CD4-positive, alpha-beta T cell (primary cell): ENCODE measurements at regions not wholly inside any gene's neighbourhood (a gene's known extent, or its start where the extent isn't known, plus 50 kb on each side); places are given as distances from the start of the nearest gene placed in this dataset.

Experiments
- ATAC-seq: fragments of 200-7000 bp; cut with Tn5 transposase; one replicate; pipeline ENCODE4 v1.10.0; 2022; ENCODE audit warnings: mild to moderate bottlenecking; ENCODE audit not compliant: poor library complexity
- CTCF ChIA-PET: fragments of 350-600 bp; sonication (Branson Sonifier 250); formaldehyde crosslinking; loops from one replicate; lab custom pipeline; 2021; ENCODE audit warnings: antibody characterized with exemption, inconsistent platforms; lab: Charles Lee
- POLR2A ChIA-PET: fragments of 350-600 bp; sonication (Branson Sonifier 250); formaldehyde crosslinking; loops from one replicate; lab custom pipeline; 2021; ENCODE audit warnings: antibody characterized with exemption, inconsistent platforms; lab: Charles Lee
- DNase-seq, 14 experiments: peaks; one replicate each; pipeline ENCODE4 v3.0.0-alpha.2; 2013 to 2020; ENCODE audit warnings: mixed read lengths in 2 of 14
- H3K27ac ChIP-seq, 2 donors: one replicate each; pipeline versions ENCODE4 v1.5.1 to v1.7.0; 2013; ENCODE audit warnings: low read length in 2 of 2, low read depth in 1 of 2, mild to moderate bottlenecking in 1 of 2
- H3K27me3 ChIP-seq, 2 experiments: 1 replicate in 1 of 2; 2 replicates in 1 of 2; pipeline versions ENCODE4 v1.6.1 to v1.7.0; 2013; ENCODE audit warnings: low read length in 2 of 2, control low read depth in 1 of 2, mild to moderate bottlenecking in 1 of 2, moderate library complexity in 1 of 2; ENCODE audit not compliant: insufficient read depth in 2 of 2, control insufficient read depth in 1 of 2
- H3K36me3 ChIP-seq: one replicate; pipeline ENCODE4 v1.6.1; 2013; ENCODE audit warnings: low read length, control low read depth; ENCODE audit not compliant: insufficient read depth
- H3K4me1 ChIP-seq: one replicate; pipeline ENCODE4 v1.6.1; 2013; ENCODE audit warnings: low read length, control low read depth; ENCODE audit not compliant: insufficient read depth
- H3K4me3 ChIP-seq: one replicate; pipeline ENCODE4 v1.5.1; 2013; ENCODE audit warnings: mild to moderate bottlenecking, low read length, moderate library complexity
- H3K9me3 ChIP-seq, 2 experiments: 1 replicate in 1 of 2; 2 replicates in 1 of 2; pipeline versions ENCODE4 v1.6.1 to v1.7.0; 2013; ENCODE audit warnings: low read length in 2 of 2, mild to moderate bottlenecking in 2 of 2, control low read depth in 1 of 2, moderate library complexity in 1 of 2; ENCODE audit not compliant: control insufficient read depth in 1 of 2, insufficient read depth in 1 of 2
- H3K27ac Mint-ChIP-seq: one replicate; pipeline ENCODE4 v1.8.0; 2020; ENCODE audit warnings: mixed read lengths
- H3K27me3 Mint-ChIP-seq: one replicate; pipeline ENCODE4 v1.8.0; 2021; ENCODE audit warnings: mixed read lengths
- H3K36me3 Mint-ChIP-seq: one replicate; pipeline ENCODE4 v1.8.0; 2021; ENCODE audit warnings: low read depth, mixed read lengths
- H3K4me1 Mint-ChIP-seq: one replicate; pipeline ENCODE4 v1.8.0; 2021; ENCODE audit warnings: low read depth, mixed read lengths
- H3K4me3 Mint-ChIP-seq: one replicate; pipeline ENCODE4 v1.8.0; 2020; ENCODE audit warnings: mild to moderate bottlenecking, mixed read lengths
- H3K9me3 Mint-ChIP-seq: one replicate; pipeline ENCODE4 v1.8.0; 2020; ENCODE audit warnings: mixed read lengths
- intact Hi-C, 2 experiments: fragments of 100-400 bp; cut with DNase I in 1 of 2; cut with micrococcal nuclease in 1 of 2; formaldehyde crosslinking; loops; one replicate each; pipeline versions ENCODE4 v1.15.1 to v1.9.0; 2023 to 2025; cut with DNase I, micrococcal nuclease
- TF ChIP-seq, protein P1 (sequence below): fragments of 200-600 bp; IDR thresholded peaks from one replicate; pipeline ENCODE4 v1.8.0; 2022; ENCODE audit warnings: antibody characterized with exemption, mild to moderate bottlenecking

DNA sequence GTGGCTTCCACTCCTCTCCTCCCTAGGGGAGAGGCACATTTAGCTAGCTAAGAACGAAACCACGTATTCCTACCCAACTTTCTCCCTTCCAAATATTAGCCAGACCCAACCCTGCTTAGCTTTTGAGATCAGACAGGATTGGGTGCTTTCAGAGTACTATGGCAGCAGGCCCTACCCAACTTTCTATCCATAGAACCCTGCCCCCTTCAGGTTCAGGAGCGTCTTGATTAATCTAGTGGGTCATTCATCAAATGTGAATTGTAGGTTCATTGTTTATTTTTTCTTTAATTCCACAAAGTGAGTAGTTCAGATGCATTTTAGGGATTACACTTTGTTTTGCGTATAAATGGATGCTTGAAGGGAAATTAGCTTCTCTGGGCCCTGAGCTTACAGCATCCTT, 188.3 kb downstream of the MIB1 start:
- ChIA-PET CTCF (no interaction called here), POLR2A (no interaction called here)
- Mint-ChIP-seq H3K4me1 (no peaks in the 10 kb centered on the region), H3K27me3 (peaks cover 43% of the 10 kb centered on the region), H3K27ac (no peak overlapping the region), H3K36me3 (no peaks in the 10 kb centered on the region), H3K4me3 (no peak overlapping the region), H3K9me3 (no peaks in the 10 kb centered on the region)
- no peak overlapping the region for H3K4me3 ChIP-seq
- no peaks in the 10 kb centered on the region for H3K9me3 ChIP-seq
- H3K27ac ChIP-seq: no peak overlapping the region
- intact Hi-C loops: no loop called here
- ATAC-seq: no peak
- TF ChIP-seq, protein P1, sequence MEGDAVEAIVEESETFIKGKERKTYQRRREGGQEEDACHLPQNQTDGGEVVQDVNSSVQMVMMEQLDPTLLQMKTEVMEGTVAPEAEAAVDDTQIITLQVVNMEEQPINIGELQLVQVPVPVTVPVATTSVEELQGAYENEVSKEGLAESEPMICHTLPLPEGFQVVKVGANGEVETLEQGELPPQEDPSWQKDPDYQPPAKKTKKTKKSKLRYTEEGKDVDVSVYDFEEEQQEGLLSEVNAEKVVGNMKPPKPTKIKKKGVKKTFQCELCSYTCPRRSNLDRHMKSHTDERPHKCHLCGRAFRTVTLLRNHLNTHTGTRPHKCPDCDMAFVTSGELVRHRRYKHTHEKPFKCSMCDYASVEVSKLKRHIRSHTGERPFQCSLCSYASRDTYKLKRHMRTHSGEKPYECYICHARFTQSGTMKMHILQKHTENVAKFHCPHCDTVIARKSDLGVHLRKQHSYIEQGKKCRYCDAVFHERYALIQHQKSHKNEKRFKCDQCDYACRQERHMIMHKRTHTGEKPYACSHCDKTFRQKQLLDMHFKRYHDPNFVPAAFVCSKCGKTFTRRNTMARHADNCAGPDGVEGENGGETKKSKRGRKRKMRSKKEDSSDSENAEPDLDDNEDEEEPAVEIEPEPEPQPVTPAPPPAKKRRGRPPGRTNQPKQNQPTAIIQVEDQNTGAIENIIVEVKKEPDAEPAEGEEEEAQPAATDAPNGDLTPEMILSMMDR: no peak
- DNase-seq: no peak
- peaks cover 2 to 3% of the 10 kb centered on the region in 2 experiments for H3K27me3 ChIP-seq
- no peaks in the 10 kb centered on the region for H3K36me3 ChIP-seq
- no peaks in the 10 kb centered on the region for H3K4me1 ChIP-seq

DNA sequence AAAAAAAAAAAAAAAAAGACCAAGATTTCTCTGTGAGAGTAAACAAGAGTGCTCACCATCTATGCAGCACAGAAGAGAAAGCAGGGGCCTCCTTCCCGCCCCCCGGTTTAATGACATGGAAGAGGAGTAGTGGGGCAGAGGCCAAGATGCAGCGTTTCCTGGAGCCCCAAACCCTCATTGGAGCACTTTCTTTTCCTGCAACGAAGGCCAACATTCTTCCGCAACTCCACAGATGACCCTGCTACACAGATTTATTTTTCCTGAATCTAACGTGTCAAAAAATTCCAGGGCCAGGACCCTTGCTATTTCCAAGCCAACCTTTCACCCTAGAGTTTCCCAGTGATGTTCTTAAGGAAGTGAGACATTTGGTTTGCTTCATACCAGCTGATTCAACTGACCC, 189.6 kb downstream of the MIB1 start:
- intact Hi-C loops: no loop called here
- DNase-seq (no peak), ATAC-seq (no peak)
- Mint-ChIP-seq H3K27me3 (peaks cover 44% of the 10 kb centered on the region), H3K4me3 (no peak overlapping the region), H3K27ac (no peak overlapping the region), H3K36me3 (no peaks in the 10 kb centered on the region), H3K9me3 (no peaks in the 10 kb centered on the region), H3K4me1 (no peaks in the 10 kb centered on the region)
- TF ChIP-seq, protein P1: no peak
- POLR2A ChIA-PET: no interaction called here
- Histone ChIP-seq H3K9me3 (no peaks in the 10 kb centered on the region), H3K4me1 (no peaks in the 10 kb centered on the region), H3K4me3 (no peak overlapping the region), H3K27ac (no peak overlapping the region), H3K36me3 (no peaks in the 10 kb centered on the region), H3K27me3 (peaks cover 0 to 2% of the 10 kb centered on the region in 2 experiments)
- CTCF ChIA-PET: no interaction called here

DNA sequence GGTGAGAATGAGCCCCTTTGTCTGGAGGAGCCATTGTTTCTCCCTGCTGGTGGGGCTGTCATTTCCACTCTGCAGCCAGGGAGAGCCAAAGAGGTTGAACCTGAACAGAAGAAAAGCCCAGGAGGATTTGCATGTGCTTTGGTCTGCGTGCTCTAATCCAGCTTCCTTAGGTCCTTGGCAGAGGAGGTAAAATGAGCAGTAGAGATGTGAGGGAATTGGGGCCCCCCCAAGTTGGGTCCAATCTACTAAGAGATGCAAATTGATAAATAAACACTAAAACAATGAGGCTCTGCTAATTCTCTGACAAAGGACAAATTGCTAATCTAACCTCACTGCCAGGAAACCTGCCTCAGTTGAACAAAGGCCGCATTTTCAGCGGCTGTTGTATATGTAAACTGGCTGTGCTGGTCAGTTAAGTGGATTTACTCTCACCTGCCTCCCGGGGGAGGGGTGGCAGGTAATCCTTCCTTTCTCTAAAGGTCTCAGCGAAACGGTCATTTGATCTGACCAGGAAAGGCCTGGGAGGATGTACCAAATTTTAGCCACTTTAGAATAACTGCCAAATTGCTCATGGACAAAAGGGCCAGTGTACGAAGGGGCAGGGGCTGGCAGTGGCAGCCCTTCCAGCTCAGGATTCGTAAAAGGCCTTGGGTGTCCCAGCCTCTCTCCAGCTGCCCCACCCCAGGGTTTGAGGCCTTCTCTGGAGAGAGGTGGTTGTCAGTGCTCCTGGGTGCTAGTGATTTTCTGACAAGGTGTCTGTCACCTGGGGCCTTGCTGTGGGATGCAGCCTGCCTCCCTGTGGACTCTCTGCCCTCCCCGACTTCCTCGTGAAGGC, 193.6 kb downstream of the MIB1 start:
- H3K36me3 ChIP-seq: no peaks in the 10 kb centered on the region
- DNase-seq: no peak
- H3K27ac ChIP-seq: no peak overlapping the region
- no peaks in the 10 kb centered on the region for H3K4me1 ChIP-seq
- CTCF ChIA-PET: no interaction called here
- no peaks in the 10 kb centered on the region for H3K9me3 ChIP-seq
- Mint-ChIP-seq H3K36me3 (no peaks in the 10 kb centered on the region), H3K4me3 (no peak overlapping the region), H3K9me3 (no peaks in the 10 kb centered on the region), H3K4me1 (no peaks in the 10 kb centered on the region), H3K27ac (no peak overlapping the region), H3K27me3 (peaks cover 26% of the 10 kb centered on the region)
- intact Hi-C loops: no loop called here
- peaks cover 0 to 2% of the 10 kb centered on the region in 2 experiments for H3K27me3 ChIP-seq
- TF ChIP-seq, protein P1: no peak
- H3K4me3 ChIP-seq: no peak overlapping the region
- ATAC-seq: no peak
- POLR2A ChIA-PET: no interaction called here
